HEK293T (cell line): ENCODE measurements at regions not wholly inside any gene's neighbourhood (a gene's known extent, or its start where the extent isn't known, plus 50 kb on each side); places are given as distances from the start of the nearest gene placed in this dataset.

ENCODE experiments used
- BHLHE40 ChIP-seq: fragments of 450-650 bp; IDR thresholded peaks from 2 replicates; pipeline ENCODE4 v1.6.1; 2016; ENCODE audit warnings: mild to moderate bottlenecking, moderate library complexity, borderline replicate concordance
- ELF4 ChIP-seq: fragments of 450-650 bp; IDR thresholded peaks from 2 replicates; pipeline ENCODE4 v1.6.1; 2017; ENCODE audit warnings: antibody characterized with exemption
- FOXA1 ChIP-seq: fragments of 450-650 bp; IDR thresholded peaks from 2 replicates; pipeline ENCODE4 v1.6.1; 2016; ENCODE audit warnings: mild to moderate bottlenecking
- FOXK2 ChIP-seq: fragments of 450-650 bp; IDR thresholded peaks from 2 replicates; pipeline ENCODE4 v1.6.1; 2016; ENCODE audit warnings: mild to moderate bottlenecking
- FOXM1 ChIP-seq: fragments of 450-650 bp; IDR thresholded peaks from 2 replicates; pipeline ENCODE4 v1.6.1; 2017; ENCODE audit warnings: mild to moderate bottlenecking, borderline replicate concordance
- L3MBTL2 ChIP-seq: fragments of 450-650 bp; conservative IDR thresholded peaks from 2 replicates; pipeline ENCODE4 v1.6.1; 2016; ENCODE audit warnings: mild to moderate bottlenecking
- LEF1 ChIP-seq: fragments of 450-650 bp; IDR thresholded peaks from 2 replicates; pipeline ENCODE4 v1.6.1; 2017; ENCODE audit warnings: mild to moderate bottlenecking, borderline replicate concordance
- NFRKB ChIP-seq: fragments of 450-650 bp; IDR thresholded peaks from 2 replicates; pipeline ENCODE4 v1.6.1; 2016; ENCODE audit warnings: mild to moderate bottlenecking, moderate library complexity
- PKNOX1 ChIP-seq: fragments of 450-650 bp; IDR thresholded peaks from 2 replicates; pipeline ENCODE4 v1.6.1; 2016
- SP1 ChIP-seq: fragments of 450-650 bp; IDR thresholded peaks from 2 replicates; pipeline ENCODE4 v1.6.1; 2017
- SUZ12 ChIP-seq: fragments of 450-650 bp; IDR thresholded peaks from 2 replicates; pipeline ENCODE4 v1.6.1; 2016; ENCODE audit warnings: mild to moderate bottlenecking
- TARDBP ChIP-seq: fragments of 450-650 bp; IDR thresholded peaks from 2 replicates; pipeline ENCODE4 v1.6.1; 2016

- no peak for TF ChIP-seq SUZ12
- TF ChIP-seq TARDBP, result no peak
- TF ChIP-seq ELF4, result no peak
- no peak for TF ChIP-seq SP1
- no peak for TF ChIP-seq LEF1
- no peak for TF ChIP-seq NFRKB
- TF ChIP-seq FOXA1, result no peak
- TF ChIP-seq FOXK2, result no peak
- TF ChIP-seq BHLHE40, result no peak
- TF ChIP-seq FOXM1, result no peak
- no peak for TF ChIP-seq L3MBTL2
- no peak for TF ChIP-seq PKNOX1
Observed at GRCh38 chr13:110089100-110089499, 217.9 kb downstream of the COL4A1 start.
